Spleen (tissue), 7 donors: ENCODE measurements at regions not wholly inside any gene's neighbourhood (a gene's known extent, or its start where the extent isn't known, plus 50 kb on each side); places are given as distances from the start of the nearest gene placed in this dataset.

Experiments
- POLR2A ChIP-seq, 3 donors: fragments of 450-650 bp; IDR thresholded peaks; one replicate each; pipeline ENCODE4 v1.5.1; 2017; ENCODE audit warnings: antibody characterized with exemption in 3 of 3, mild to moderate bottlenecking in 1 of 3
- POLR2AphosphoS5 ChIP-seq, 3 donors: sonication (generic); formaldehyde crosslinking; IDR thresholded peaks; one replicate each; pipeline ENCODE4 v1.5.1; 2017; ENCODE audit warnings: antibody characterized with exemption in 3 of 3
- TF ChIP-seq, protein P1 (sequence below), 11 experiments: fragments of 200-600 bp in 7 of 11; fragments of 450-650 bp in 4 of 11; sonication (generic) in 4 of 11; IDR thresholded peaks in 8 of 11; conservative IDR thresholded peaks in 3 of 11; 1 replicate in 7 of 11; 2 replicates in 4 of 11; pipeline versions ENCODE4 v1.4.0 to v1.8.0; 2016 to 2021; ENCODE audit warnings: antibody characterized with exemption in 11 of 11, inconsistent platforms in 4 of 11, mild to moderate bottlenecking in 1 of 11
- donor health status: DM: no; HTN: no; CAD: no; lungs with moderate emphysema.
- donor health status: DM: no; HTN: no; CAD: no.
- donor health status: DM: no; HTN: no; CAD: no.

DNA sequence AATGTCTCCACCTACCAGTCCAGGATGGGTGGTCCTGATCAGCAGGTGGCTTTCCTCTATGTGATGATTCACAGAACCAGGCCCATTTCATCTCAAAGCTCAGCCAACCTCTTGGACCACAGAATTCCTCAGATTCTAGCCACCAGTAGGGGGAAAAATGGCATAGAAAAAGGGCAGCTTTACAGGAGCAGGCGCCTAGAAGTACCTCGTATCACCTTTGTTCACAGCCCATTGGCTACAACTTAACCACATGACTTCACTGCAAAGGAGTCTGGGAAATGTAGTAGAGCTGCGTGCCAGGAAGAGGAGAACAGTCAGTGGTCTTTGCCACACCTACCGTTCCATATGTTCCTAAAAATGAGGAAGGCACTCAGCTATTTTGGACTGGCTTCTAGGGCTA is 62.8 kb upstream of the DTNA start:
- TF ChIP-seq, protein P1, sequence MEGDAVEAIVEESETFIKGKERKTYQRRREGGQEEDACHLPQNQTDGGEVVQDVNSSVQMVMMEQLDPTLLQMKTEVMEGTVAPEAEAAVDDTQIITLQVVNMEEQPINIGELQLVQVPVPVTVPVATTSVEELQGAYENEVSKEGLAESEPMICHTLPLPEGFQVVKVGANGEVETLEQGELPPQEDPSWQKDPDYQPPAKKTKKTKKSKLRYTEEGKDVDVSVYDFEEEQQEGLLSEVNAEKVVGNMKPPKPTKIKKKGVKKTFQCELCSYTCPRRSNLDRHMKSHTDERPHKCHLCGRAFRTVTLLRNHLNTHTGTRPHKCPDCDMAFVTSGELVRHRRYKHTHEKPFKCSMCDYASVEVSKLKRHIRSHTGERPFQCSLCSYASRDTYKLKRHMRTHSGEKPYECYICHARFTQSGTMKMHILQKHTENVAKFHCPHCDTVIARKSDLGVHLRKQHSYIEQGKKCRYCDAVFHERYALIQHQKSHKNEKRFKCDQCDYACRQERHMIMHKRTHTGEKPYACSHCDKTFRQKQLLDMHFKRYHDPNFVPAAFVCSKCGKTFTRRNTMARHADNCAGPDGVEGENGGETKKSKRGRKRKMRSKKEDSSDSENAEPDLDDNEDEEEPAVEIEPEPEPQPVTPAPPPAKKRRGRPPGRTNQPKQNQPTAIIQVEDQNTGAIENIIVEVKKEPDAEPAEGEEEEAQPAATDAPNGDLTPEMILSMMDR (IDR thresholded peaks at IDR 0.05 in 8 of 11, conservative IDR thresholded peaks at IDR 0.05 in 3 of 11) = no peak
- TF ChIP-seq POLR2AphosphoS5 (IDR thresholded peaks at IDR 0.05) = no peak
- no peak for TF ChIP-seq POLR2A (IDR thresholded peaks at IDR 0.05)
